ENCODE measurements at regions not wholly inside any gene's neighbourhood (a gene's known extent, or its start where the extent isn't known, plus 50 kb on each side); places are given as distances from the start of the nearest gene placed in this dataset.

GRCh38 chr6:54776891-54777290, 69.7 kb upstream of the FAM83B start:
- TF ChIP-seq CTCF (IDR thresholded peaks at IDR 0.05), result no peak
- intact Hi-C loops (cut with DNase I), result no loop called here

GRCh38 chr6:54778731-54779130, 67.8 kb upstream of the FAM83B start:
- DNase-seq (ENCODE audit: low spot score in 2 of 2), result no peak
- Histone ChIP-seq H3K9me3 (no peaks in the 10 kb centered on the region), H3K27me3 (no peaks in the 10 kb centered on the region), H3K27ac (no peak overlapping the region), H3K4me3 (no peak overlapping the region), H3K36me3 (no peaks in the 10 kb centered on the region), H3K4me1 (no peaks in the 10 kb centered on the region)
- intact Hi-C loops (cut with DNase I), result no loop called here
- TF ChIP-seq CTCF (IDR thresholded peaks at IDR 0.05), result no peak

More at GRCh38 chr6:54776891-54777290, 69.7 kb upstream of the FAM83B start:
- Histone ChIP-seq H3K9me3 (no peaks in the 10 kb centered on the region), H3K36me3 (no peaks in the 10 kb centered on the region), H3K4me1 (no peaks in the 10 kb centered on the region), H3K4me3 (no peak overlapping the region), H3K27ac (no peak overlapping the region), H3K27me3 (no peaks in the 10 kb centered on the region)
- no peak for DNase-seq (ENCODE audit: low spot score in 2 of 2)

GRCh38 chr6:54784011-54784410, 62.6 kb upstream of the FAM83B start:
- Histone ChIP-seq H3K9me3 (no peaks in the 10 kb centered on the region), H3K4me3 (no peak overlapping the region), H3K4me1 (no peaks in the 10 kb centered on the region), H3K27ac (no peak overlapping the region), H3K27me3 (no peaks in the 10 kb centered on the region), H3K36me3 (no peaks in the 10 kb centered on the region)
- no peak for TF ChIP-seq CTCF (IDR thresholded peaks at IDR 0.05)
- intact Hi-C loops (cut with DNase I), result no loop called here
- DNase-seq (ENCODE audit: low spot score in 2 of 2), result no peak

GRCh38 chr6:54786154-54786553, 60.4 kb upstream of the FAM83B start:
- Histone ChIP-seq H3K4me3 (no peak overlapping the region), H3K4me1 (no peaks in the 10 kb centered on the region), H3K27me3 (no peaks in the 10 kb centered on the region), H3K36me3 (no peaks in the 10 kb centered on the region), H3K9me3 (no peaks in the 10 kb centered on the region), H3K27ac (no peak overlapping the region)
- no peak for TF ChIP-seq CTCF (IDR thresholded peaks at IDR 0.05)
- DNase-seq (ENCODE audit: low spot score in 2 of 2), result no peak
- intact Hi-C loops (cut with DNase I), result no loop called here

- H3K27me3 ChIP-seq, result no peaks in the 10 kb centered on the region
- no peak overlapping the region for H3K4me3 ChIP-seq
- H3K27ac ChIP-seq, result no peak overlapping the region
- intact Hi-C loops (cut with DNase I), result no loop called here
- DNase-seq (ENCODE audit: low spot score in 2 of 2), result no peak
- no peaks in the 10 kb centered on the region for H3K9me3 ChIP-seq
- H3K4me1 ChIP-seq, result no peaks in the 10 kb centered on the region
- no peaks in the 10 kb centered on the region for H3K36me3 ChIP-seq
- no peak for TF ChIP-seq CTCF (IDR thresholded peaks at IDR 0.05)
Observed at GRCh38 chr6:54787825-54788224, 58.7 kb upstream of the FAM83B start.

Data from ascending aorta (tissue), 2 donors.